Endothelial cell of hepatic sinusoid (primary cell): ENCODE measurements at regions not wholly inside any gene's neighbourhood (a gene's known extent, or its start where the extent isn't known, plus 50 kb on each side); places are given as distances from the start of the nearest gene placed in this dataset.

Experiments
- in situ Hi-C: cut with HindIII; loops from 2 replicates; pipeline ENCODE4 v1.10.0; 2017; ENCODE audit warnings: low sequenced_read_pairs

GRCh38 chr4:149296503-149296902 lies 519.1 kb downstream of the IQCM start:
- in situ Hi-C loops: no loop called here

GRCh38 chr4:149296084-149296483 lies 519.6 kb downstream of the IQCM start:
- in situ Hi-C loops: no loop called here

- in situ Hi-C loops: no loop called here
These were observed 521.0 kb downstream of the IQCM start for GRCh38 chr4:149294601-149295000.

GRCh38 chr4:149293046-149293649 lies 522.5 kb downstream of the IQCM start:
- in situ Hi-C loops: no loop called here

- in situ Hi-C loops: no loop called here
These were observed 523.1 kb downstream of the IQCM start for GRCh38 chr4:149292425-149293007.

GRCh38 chr4:149291463-149291862 lies 524.2 kb downstream of the IQCM start:
- in situ Hi-C loops: no loop called here

- in situ Hi-C loops: no loop called here
These were observed 534.8 kb downstream of the IQCM start for GRCh38 chr4:149280806-149281205.

- in situ Hi-C loops: no loop called here
These were observed 535.9 kb downstream of the IQCM start for GRCh38 chr4:149279776-149280175.

- in situ Hi-C loops: no loop called here
These were observed 536.3 kb downstream of the IQCM start for GRCh38 chr4:149279331-149279730.

GRCh38 chr4:149277705-149278104 lies 537.9 kb downstream of the IQCM start:
- in situ Hi-C loops: no loop called here

- in situ Hi-C loops: no loop called here
These were observed 545.8 kb downstream of the IQCM start for GRCh38 chr4:149269835-149270234.

GRCh38 chr4:149266301-149266700 lies 549.3 kb downstream of the IQCM start:
- in situ Hi-C loops: no loop called here

GRCh38 chr4:149265645-149266044 lies 550.0 kb downstream of the IQCM start:
- in situ Hi-C loops: no loop called here

- in situ Hi-C loops: no loop called here
These were observed 551.4 kb downstream of the IQCM start for GRCh38 chr4:149264093-149264733.

- in situ Hi-C loops: no loop called here
These were observed 567.4 kb downstream of the IQCM start for GRCh38 chr4:149248191-149248764.

GRCh38 chr4:149247164-149247563 lies 568.5 kb downstream of the IQCM start:
- in situ Hi-C loops: no loop called here

GRCh38 chr4:149245333-149245732 lies 570.3 kb downstream of the IQCM start:
- in situ Hi-C loops: no loop called here

- in situ Hi-C loops: no loop called here
These were observed 577.5 kb downstream of the IQCM start for GRCh38 chr4:149238097-149238496.

- in situ Hi-C loops: no loop called here
These were observed 580.8 kb downstream of the IQCM start for GRCh38 chr4:149234798-149235197.

GRCh38 chr4:149223659-149224058 lies 592.0 kb downstream of the IQCM start:
- in situ Hi-C loops: no loop called here

- in situ Hi-C loops: no loop called here
These were observed 597.0 kb downstream of the IQCM start for GRCh38 chr4:149218672-149219071.

- in situ Hi-C loops: no loop called here
These were observed 601.3 kb downstream of the IQCM start for GRCh38 chr4:149214301-149214700.
